ENCODE measurements at regions not wholly inside any gene's neighbourhood (a gene's known extent, or its start where the extent isn't known, plus 50 kb on each side); places are given as distances from the start of the nearest gene placed in this dataset.

- no peak for TF ChIP-seq MAX (IDR thresholded peaks at IDR 0.05)
- TF ChIP-seq HOXB13 (CRISPR knock-in tag; IDR thresholded peaks at IDR 0.05; ENCODE audit: low read depth) = no peak
- TF ChIP-seq, protein P1, sequence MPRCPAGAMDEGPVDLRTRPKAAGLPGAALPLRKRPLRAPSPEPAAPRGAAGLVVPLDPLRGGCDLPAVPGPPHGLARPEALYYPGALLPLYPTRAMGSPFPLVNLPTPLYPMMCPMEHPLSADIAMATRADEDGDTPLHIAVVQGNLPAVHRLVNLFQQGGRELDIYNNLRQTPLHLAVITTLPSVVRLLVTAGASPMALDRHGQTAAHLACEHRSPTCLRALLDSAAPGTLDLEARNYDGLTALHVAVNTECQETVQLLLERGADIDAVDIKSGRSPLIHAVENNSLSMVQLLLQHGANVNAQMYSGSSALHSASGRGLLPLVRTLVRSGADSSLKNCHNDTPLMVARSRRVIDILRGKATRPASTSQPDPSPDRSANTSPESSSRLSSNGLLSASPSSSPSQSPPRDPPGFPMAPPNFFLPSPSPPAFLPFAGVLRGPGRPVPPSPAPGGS (IDR thresholded peaks at IDR 0.05) = no peak
- TF ChIP-seq SMC3 (IDR thresholded peaks at IDR 0.05) = no peak
- TF ChIP-seq MAZ (IDR thresholded peaks at IDR 0.05; ENCODE audit: borderline replicate concordance, low read depth, low read length) = no peak
- no peak for TF ChIP-seq NFE2L2 (conservative IDR thresholded peaks at IDR 0.05; ENCODE audit: low read length)
- TF ChIP-seq SREBF2 (IDR thresholded peaks at IDR 0.05) = no peak
- no peak for TF ChIP-seq NR3C1 (IDR thresholded peaks at IDR 0.05)
- TF ChIP-seq CBX8 (IDR thresholded peaks at IDR 0.05) = no peak
Measured at GRCh38 chr10:8876171-8876570, 821.7 kb downstream of the GATA3 start (continued).

- Histone ChIP-seq H3K27ac (no peak overlapping the region), H3K9me3 (no peaks in the 10 kb centered on the region; the same call in 1 of the 3 replicates), H3K4me2 (no peak overlapping the region), H3K4me3 (no peak overlapping the region), H3K4me1 (no peaks in the 10 kb centered on the region)
- FAIRE-seq (no peak), DNase-seq (ENCODE audit: low read depth in 1 of 2, low spot score in 1 of 2) (no peak), ATAC-seq (no peak)
- no peak for TF ChIP-seq HEYL (CRISPR knock-in tag; IDR thresholded peaks at IDR 0.05)
- TF ChIP-seq, protein P2, sequence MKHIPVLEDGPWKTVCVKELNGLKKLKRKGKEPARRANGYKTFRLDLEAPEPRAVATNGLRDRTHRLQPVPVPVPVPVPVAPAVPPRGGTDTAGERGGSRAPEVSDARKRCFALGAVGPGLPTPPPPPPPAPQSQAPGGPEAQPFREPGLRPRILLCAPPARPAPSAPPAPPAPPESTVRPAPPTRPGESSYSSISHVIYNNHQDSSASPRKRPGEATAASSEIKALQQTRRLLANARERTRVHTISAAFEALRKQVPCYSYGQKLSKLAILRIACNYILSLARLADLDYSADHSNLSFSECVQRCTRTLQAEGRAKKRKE (CRISPR knock-in tag; IDR thresholded peaks at IDR 0.05; ENCODE audit: low read depth) = no peak
- TF ChIP-seq TP53 (CRISPR knock-in tag; IDR thresholded peaks at IDR 0.05) = no peak
- TF ChIP-seq MAFK (IDR thresholded peaks at IDR 0.05; ENCODE audit: partially characterized antibody) = peak; percentile 68
- TF ChIP-seq ZFP36 (IDR thresholded peaks at IDR 0.05; ENCODE audit: borderline replicate concordance, partially characterized antibody) = no peak
- 17% methylated on average over 2 of the region's 2 CpGs for WGBS (ENCODE audit: missing lambda C conversion rate)
- POLR2A ChIA-PET = no interaction called here
- CTCF ChIA-PET = no interaction called here
Measured at GRCh38 chr10:8889538-8889937, 835.0 kb downstream of the GATA3 start.

- Histone ChIP-seq H3K27ac (no peak overlapping the region), H3K4me3 (no peak overlapping the region), H3K9me3 (no peaks in the 10 kb centered on the region; the same call in 2 of the 3 replicates), H3K4me1 (no peaks in the 10 kb centered on the region), H3K4me2 (no peak overlapping the region)
- POLR2A ChIA-PET = no interaction called here
- DNase-seq (ENCODE audit: low read depth in 1 of 2, low spot score in 1 of 2) (no peak), ATAC-seq (no peak), FAIRE-seq (no peak)
- TF ChIP-seq POLR2AphosphoS2 (conservative IDR thresholded peaks at IDR 0.05; ENCODE audit: low read length) (no peak), RFX5 (IDR thresholded peaks at IDR 0.05) (no peak)
- CTCF ChIA-PET = interaction anchor here (1.5 kb wide), 1 partner anchor 21 kb away, joined by 4 read pairs; no protein-coding TSS in a partner anchor
- 38% methylated on average over 3 of the region's 3 CpGs for WGBS (ENCODE audit: missing lambda C conversion rate)
Measured at GRCh38 chr10:8893102-8893501, 838.6 kb downstream of the GATA3 start.

DNA sequence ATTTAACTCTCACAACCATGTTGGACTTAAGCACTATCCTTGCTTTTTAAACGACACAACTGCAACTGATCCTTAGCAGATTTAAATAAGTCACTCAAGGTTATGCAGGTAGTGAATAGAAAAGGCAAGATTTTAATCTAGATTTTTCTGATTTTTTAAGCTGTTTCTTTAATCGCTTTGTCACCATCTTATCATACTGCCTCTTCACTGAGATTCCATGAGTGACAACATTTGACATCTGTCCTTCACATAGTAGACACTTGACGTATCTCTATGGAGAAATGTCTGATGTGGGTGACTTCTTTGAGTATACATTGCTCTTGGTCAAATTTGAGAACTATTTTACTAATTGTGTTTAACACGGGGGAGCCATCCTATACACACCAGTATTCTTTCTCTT is 839.7 kb downstream of the GATA3 start:
- 23% methylated on average over 4 of the region's 4 CpGs for WGBS (ENCODE audit: missing lambda C conversion rate)
- no peak for DNase-seq (ENCODE audit: low read depth in 1 of 2, low spot score in 1 of 2)
- H3K4me2 ChIP-seq = no peak overlapping the region
- TF ChIP-seq FOSL2 (IDR thresholded peaks at IDR 0.05) (no peak), FOSL2 (CRISPR knock-in tag; IDR thresholded peaks at IDR 0.05) (no peak), RARB (CRISPR knock-in tag; IDR thresholded peaks at IDR 0.05) (no peak), POLR2A (IDR thresholded peaks at IDR 0.05; ENCODE audit: low read length) (no peak), RFX5 (IDR thresholded peaks at IDR 0.05) (no peak), RNF2 (IDR thresholded peaks at IDR 0.05; ENCODE audit: borderline replicate concordance, low read depth) (no peak), ZNF302 (CRISPR knock-in tag; IDR thresholded peaks at IDR 0.05) (no peak), HOXB13 (CRISPR knock-in tag; IDR thresholded peaks at IDR 0.05; ENCODE audit: low read depth) (no peak), MYC (IDR thresholded peaks at IDR 0.05; ENCODE audit: borderline replicate concordance, low read length) (no peak), TFCP2L1 (CRISPR knock-in tag; IDR thresholded peaks at IDR 0.05) (no peak), PBX3 (IDR thresholded peaks at IDR 0.05) (no peak), ZFP36 (IDR thresholded peaks at IDR 0.05; ENCODE audit: borderline replicate concordance, partially characterized antibody) (no peak), MAX (IDR thresholded peaks at IDR 0.05) (no peak), JUN (IDR thresholded peaks at IDR 0.05) (no peak), ZSCAN20 (CRISPR knock-in tag; IDR thresholded peaks at IDR 0.05) (no peak), HEYL (CRISPR knock-in tag; IDR thresholded peaks at IDR 0.05) (no peak)
- TF ChIP-seq, protein P3, sequence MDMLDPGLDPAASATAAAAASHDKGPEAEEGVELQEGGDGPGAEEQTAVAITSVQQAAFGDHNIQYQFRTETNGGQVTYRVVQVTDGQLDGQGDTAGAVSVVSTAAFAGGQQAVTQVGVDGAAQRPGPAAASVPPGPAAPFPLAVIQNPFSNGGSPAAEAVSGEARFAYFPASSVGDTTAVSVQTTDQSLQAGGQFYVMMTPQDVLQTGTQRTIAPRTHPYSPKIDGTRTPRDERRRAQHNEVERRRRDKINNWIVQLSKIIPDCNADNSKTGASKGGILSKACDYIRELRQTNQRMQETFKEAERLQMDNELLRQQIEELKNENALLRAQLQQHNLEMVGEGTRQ (IDR thresholded peaks at IDR 0.05) = no peak
- ChIA-PET POLR2A (no interaction called here), CTCF (no interaction called here)
- no peak overlapping the region for H3K27ac ChIP-seq
- no peak overlapping the region for H3K4me3 ChIP-seq
- no peaks in the 10 kb centered on the region; the same call in 2 of the 3 replicates for H3K9me3 ChIP-seq
- ATAC-seq = no peak
- no peak for FAIRE-seq
- no peaks in the 10 kb centered on the region for H3K4me1 ChIP-seq
